HepG2 (cell line): ENCODE measurements at regions not wholly inside any gene's neighbourhood (a gene's known extent, or its start where the extent isn't known, plus 50 kb on each side); places are given as distances from the start of the nearest gene placed in this dataset.
A peak's percentile ranks its signal among the peaks of the same experiment; 100 is the strongest.

Source experiments
- ATAC-seq: fragments of 200-7000 bp; cut with Tn5 transposase; 3 replicates; pipeline ENCODE4 v1.9.1; 2020; ENCODE audit warnings: mild to moderate bottlenecking, moderate library complexity
- BruUV-seq: library from RNA; stranded (reverse); fragments of 400-500 nt; replicated peaks from 2 replicates; lab custom pipeline; 2021; lab: Mats Ljungman, UMichigan
- CTCF ChIA-PET: fragments of 300-600 bp; formaldehyde crosslinking; extraction: SDS; loops from one replicate; lab custom pipeline; 2021; ENCODE audit warnings: low total read pairs, inconsistent platforms, low intra/inter-chr PET ratio; lab: Yijun Ruan, JAX
- POLR2A ChIA-PET: fragments of 350-600 bp; sonication (Branson Sonifier 250); formaldehyde crosslinking; loops from one replicate; lab custom pipeline; 2020; ENCODE audit warnings: antibody characterized with exemption, inconsistent platforms; lab: Yijun Ruan, JAX
- DNase-seq: peaks from one replicate; pipeline ENCODE4 v3.0.0-alpha.2; 2015; ENCODE audit warnings: low spot score
- FAIRE-seq: peaks from 3 replicates; lab custom pipeline; 2011; peaks lifted over from hg19 to GRCh38; lab: Jason Lieb, UNC
- H2AFZ ChIP-seq: one replicate; pipeline ENCODE4 v1.6.1; 2011; ENCODE audit warnings: low read length, inconsistent platforms
- H3K27ac ChIP-seq: fragments of 300-600 bp; 3 replicates; pipeline ENCODE4 v1.8.0; 2011; ENCODE audit warnings: mixed run types, mild to moderate bottlenecking, mixed read lengths, low read length, inconsistent platforms; ENCODE audit not compliant: insufficient read depth; ENCODE audit errors: extremely low read length
- H3K27me3 ChIP-seq, 2 experiments: fragments of 200-600 bp in 1 of 2; 2 replicates in 1 of 2; 3 replicates in 1 of 2; pipeline versions ENCODE4 v1.6.0 to v1.8.0; 2011; ENCODE audit warnings: low read length in 2 of 2, mild to moderate bottlenecking in 2 of 2, moderate library complexity in 2 of 2, inconsistent platforms in 1 of 2; ENCODE audit not compliant: insufficient read depth in 2 of 2, control insufficient read depth in 1 of 2
- H3K36me3 ChIP-seq, 2 experiments: fragments of 200-600 bp in 1 of 2; replicated peaks in 1 of 2; 2 replicates in 1 of 2; 3 replicates in 1 of 2; pipeline versions ENCODE4 v1.5.1 to v1.8.0; 2011; ENCODE audit warnings: low read length in 2 of 2, inconsistent platforms in 1 of 2; ENCODE audit not compliant: insufficient read depth in 2 of 2, control insufficient read depth in 1 of 2
- H3K4me1 ChIP-seq: 2 replicates; pipeline ENCODE4 v1.5.1; 2012; ENCODE audit warnings: low read length, inconsistent platforms; ENCODE audit not compliant: insufficient read depth
- H3K4me2 ChIP-seq: 2 replicates; pipeline ENCODE4 v1.6.0; 2011; ENCODE audit warnings: low read depth, low read length, inconsistent platforms
- H3K4me3 ChIP-seq, 3 experiments: fragments of 200-600 bp in 1 of 3; sonication (generic), shearing (Covaris generic) in 1 of 3; replicated peaks in 1 of 3; 2 replicates each; pipeline ENCODE4 v1.5.1; 2011 to 2016; ENCODE audit warnings: low read length in 3 of 3, inconsistent platforms in 2 of 3, low read depth in 2 of 3, mild to moderate bottlenecking in 2 of 3, control low read depth in 1 of 3, mixed read lengths in 1 of 3; ENCODE audit not compliant: insufficient read depth in 1 of 3
- H3K79me2 ChIP-seq: one replicate; pipeline ENCODE4 v1.6.1; 2011; ENCODE audit warnings: low read length, inconsistent platforms; ENCODE audit not compliant: insufficient read depth
- H3K9ac ChIP-seq: 2 replicates; pipeline ENCODE4 v1.6.0; 2011; ENCODE audit warnings: mild to moderate bottlenecking, low read depth, low read length, inconsistent platforms; ENCODE audit not compliant: insufficient read depth
- H3K9me3 ChIP-seq: 2 replicates; pipeline ENCODE4 v1.5.1; 2012; ENCODE audit warnings: mild to moderate bottlenecking, low read length
- H4K20me1 ChIP-seq: 2 replicates; pipeline ENCODE4 v1.6.0; 2011; ENCODE audit warnings: inconsistent platforms, mild to moderate bottlenecking, low read length, moderate library complexity; ENCODE audit not compliant: insufficient read depth
- DNMT3B ChIP-seq: conservative IDR thresholded peaks from 2 replicates; pipeline ENCODE4 v1.6.1; 2016; ENCODE audit warnings: missing biosample characterization, control low read depth
- ELF1 ChIP-seq: sonication (generic); formaldehyde crosslinking; IDR thresholded peaks from 2 replicates; pipeline ENCODE4 v1.4.0; 2020; ENCODE audit warnings: missing genetic modification reagents
- KDM1A ChIP-seq: IDR thresholded peaks from 2 replicates; pipeline ENCODE4 v1.6.1; 2016; ENCODE audit warnings: missing compliant biosample characterization
- MAFF ChIP-seq: IDR thresholded peaks from 2 replicates; pipeline ENCODE4 v1.6.1; 2011; ENCODE audit warnings: low read depth, low read length, improper control_type of control experiment
- MAFK ChIP-seq, 2 experiments: IDR thresholded peaks in 1 of 2; conservative IDR thresholded peaks in 1 of 2; 2 replicates each; pipeline ENCODE4 v1.6.1; 2011; ENCODE audit warnings: improper control_type of control experiment in 2 of 2, low read length in 2 of 2
- MEIS1 ChIP-seq: sonication (generic); formaldehyde crosslinking; IDR thresholded peaks from 2 replicates; pipeline ENCODE4 v1.9.0; 2021; ENCODE audit warnings: mild to moderate bottlenecking, missing genetic modification reagents, moderate library complexity, borderline replicate concordance
- RBM22 ChIP-seq: fragments of 200-400 bp; formaldehyde crosslinking; optimal IDR thresholded peaks from 2 replicates; pipeline ENCODE3; 2017; ENCODE audit warnings: mild to moderate bottlenecking, low read length, moderate library complexity
- ZFP1 ChIP-seq: IDR thresholded peaks from 2 replicates; pipeline ENCODE4 v1.6.1; 2016
- ZNF746 ChIP-seq: sonication (generic); formaldehyde crosslinking; IDR thresholded peaks from 2 replicates; pipeline ENCODE4 v1.8.0; 2022; ENCODE audit warnings: mild to moderate bottlenecking, missing genetic modification reagents
- ZNF777 ChIP-seq: sonication (generic); formaldehyde crosslinking; IDR thresholded peaks from 2 replicates; pipeline ENCODE4 v1.4.0; 2020; ENCODE audit warnings: missing genetic modification reagents
- WGBS: methylation state at CpG from one replicate; pipeline ENCODE4 v1.1.6; 2017; ENCODE audit warnings: low lambda C conversion rate; 5-methylcytosine and 5-hydroxymethylcytosine counted together
- in situ Hi-C: cut with HindIII; loops from 2 replicates; pipeline ENCODE4 v1.10.0; 2017; ENCODE audit warnings: low pct_unique_long_range_greater_than_20kb; ENCODE audit not compliant: extremely low pct_ligation_motif_present
- intact Hi-C: fragments of 100-400 bp; cut with micrococcal nuclease; formaldehyde crosslinking; loops from one replicate; pipeline ENCODE4 v1.10.0; 2022; ENCODE audit not compliant: unreplicated experiment
- TF ChIP-seq, protein P1 (sequence below): sonication (generic); formaldehyde crosslinking; IDR thresholded peaks from 2 replicates; pipeline ENCODE4 v1.5.0; 2020; ENCODE audit warnings: missing genetic modification reagents

DNA sequence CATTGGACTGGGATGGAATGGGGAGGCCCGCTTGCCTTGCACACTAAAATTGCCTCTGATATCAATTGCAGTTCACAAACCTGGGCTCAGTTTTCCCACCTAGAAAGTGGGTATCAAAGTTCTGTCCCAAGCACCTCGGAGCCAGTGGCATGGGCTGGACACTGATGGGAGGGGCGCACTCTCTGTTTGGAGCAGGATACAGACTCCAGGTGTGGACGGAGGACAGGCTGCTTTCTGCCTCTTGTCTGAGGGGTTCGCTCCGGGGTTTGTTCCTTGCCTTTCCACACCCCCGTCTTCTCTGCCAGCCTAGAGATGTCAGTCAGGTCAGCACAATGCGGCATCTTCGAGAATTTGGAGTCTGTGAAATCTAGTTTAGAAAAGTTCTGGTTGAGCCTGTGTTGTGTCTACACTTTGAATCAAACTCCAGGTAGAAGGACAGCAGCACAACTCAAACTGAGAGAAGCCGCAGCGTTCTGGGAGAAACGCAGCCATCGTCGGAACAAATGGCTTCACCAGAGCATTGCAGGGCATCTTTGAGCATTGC is 141.9 kb downstream of the TEX29 start:
- Histone ChIP-seq H3K36me3 (no peaks in the 10 kb centered on the region), H3K27ac (no peak overlapping the region), H3K9ac (no peak overlapping the region), H3K79me2 (no peaks in the 10 kb centered on the region), H3K4me3 (no peak overlapping the region), H3K4me1 (no peaks in the 10 kb centered on the region), H3K27me3 (peaks cover 13 to 62% of the 10 kb centered on the region in 2 experiments), H2AFZ (no peak overlapping the region), H3K9me3 (no peaks in the 10 kb centered on the region), H4K20me1 (no peaks in the 10 kb centered on the region), H3K4me2 (no peak overlapping the region)
- WGBS, result 9% methylated on average over 8 of the region's 14 CpGs
- intact Hi-C loops, result no loop called here
- POLR2A ChIA-PET, result no interaction called here
- TF ChIP-seq, protein P1, sequence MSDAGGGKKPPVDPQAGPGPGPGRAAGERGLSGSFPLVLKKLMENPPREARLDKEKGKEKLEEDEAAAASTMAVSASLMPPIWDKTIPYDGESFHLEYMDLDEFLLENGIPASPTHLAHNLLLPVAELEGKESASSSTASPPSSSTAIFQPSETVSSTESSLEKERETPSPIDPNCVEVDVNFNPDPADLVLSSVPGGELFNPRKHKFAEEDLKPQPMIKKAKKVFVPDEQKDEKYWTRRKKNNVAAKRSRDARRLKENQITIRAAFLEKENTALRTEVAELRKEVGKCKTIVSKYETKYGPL (CRISPR knock-in tag), result no peak
- TF ChIP-seq ZNF777 (no peak), ZNF746 (no peak)
- BruUV-seq, result no TSS peak
- no peak for FAIRE-seq
- no peak for DNase-seq
- CTCF ChIA-PET, result no interaction called here
- ATAC-seq, result no peak
- in situ Hi-C loops, result no loop called here

DNA sequence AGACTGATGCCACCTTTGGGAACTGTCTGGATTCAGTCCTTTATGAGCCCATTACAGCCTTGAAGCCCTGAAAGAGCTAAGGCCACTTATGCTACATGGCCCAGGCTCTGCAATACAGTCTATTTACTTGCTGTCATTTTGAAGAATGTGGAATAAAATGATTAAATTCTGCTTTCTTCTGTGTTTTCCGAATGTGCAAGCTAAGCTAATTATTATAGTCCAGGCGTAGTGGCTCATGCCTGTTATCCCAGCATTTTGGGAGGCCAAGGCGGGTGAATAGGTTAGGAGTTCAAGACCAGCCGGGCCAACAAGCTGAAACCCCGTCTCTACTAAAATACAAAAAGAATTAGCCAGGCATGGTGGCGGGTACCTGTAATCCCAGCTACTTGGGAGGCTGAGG is 142.5 kb downstream of the TEX29 start:
- DNase-seq, result no peak
- intact Hi-C loops (no loop called here), in situ Hi-C loops (no loop called here)
- Histone ChIP-seq H3K4me3 (no peak overlapping the region), H3K36me3 (no peaks in the 10 kb centered on the region), H3K9ac (no peak overlapping the region), H3K27me3 (peaks cover 13 to 57% of the 10 kb centered on the region in 2 experiments), H2AFZ (no peak overlapping the region), H3K4me1 (no peaks in the 10 kb centered on the region), H3K4me2 (no peak overlapping the region), H3K79me2 (no peaks in the 10 kb centered on the region), H4K20me1 (no peaks in the 10 kb centered on the region), H3K27ac (no peak overlapping the region), H3K9me3 (no peaks in the 10 kb centered on the region)
- TF ChIP-seq ZFP1 (CRISPR knock-in tag) (no peak), RBM22 (no peak), ELF1 (CRISPR knock-in tag) (no peak), DNMT3B (no peak), KDM1A (CRISPR knock-in tag) (no peak), MAFK (conservative IDR thresholded peaks at IDR 0.05 in 1 of 2, IDR thresholded peaks at IDR 0.05 in 1 of 2; ENCODE audit: low read length in 2 of 2) (peak; percentile 58 to 87), MEIS1 (CRISPR knock-in tag) (no peak), MAFF (peak; percentile 61)
- ChIA-PET POLR2A (no interaction called here), CTCF (no interaction called here)
- WGBS, result 5% methylated on average over 6 of the region's 6 CpGs
- ATAC-seq, result no peak
- FAIRE-seq, result no peak
- BruUV-seq, result no TSS peak
